ENCODE measurements at regions not wholly inside any gene's neighbourhood (a gene's known extent, or its start where the extent isn't known, plus 50 kb on each side); places are given as distances from the start of the nearest gene placed in this dataset.

DNA sequence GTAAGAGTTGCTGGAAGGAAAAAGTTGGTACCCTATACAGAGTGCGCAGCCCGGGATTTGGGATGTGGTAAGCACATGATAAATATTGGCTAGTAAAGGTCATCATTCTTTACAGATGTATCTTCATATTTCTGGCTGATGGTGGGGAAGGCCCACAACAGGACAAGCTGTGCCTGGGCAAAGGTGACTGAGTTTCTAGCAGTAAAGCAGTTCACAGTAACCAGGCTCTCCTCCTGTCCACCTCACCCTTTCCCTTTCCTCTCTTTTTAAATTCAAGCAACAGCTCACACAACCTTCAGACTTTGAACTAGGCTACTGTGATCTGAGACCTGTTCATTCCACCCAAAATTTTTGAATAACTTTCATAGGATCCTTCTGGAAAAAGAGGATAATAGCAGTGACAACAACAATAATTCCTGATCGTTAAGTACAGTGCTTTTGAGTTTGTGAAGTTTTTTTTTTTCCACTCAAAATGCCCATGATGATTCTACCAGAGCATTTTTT is 145.9 kb upstream of the TBL1XR1 start:
- Histone ChIP-seq H3F3A (ENCODE audit: insufficient read depth, low read length, poor library complexity, severe bottlenecking) (no peaks in the 10 kb centered on the region), H3K27me3 (ENCODE audit: insufficient read depth, low read depth, low read length) (no peaks in the 10 kb centered on the region), H3K9me2 (ENCODE audit: insufficient read depth, low read length) (no peaks in the 10 kb centered on the region), H3K9ac (ENCODE audit: low read length) (no peak overlapping the region), H3K27ac (ENCODE audit: low read length) (no peak overlapping the region), H3K9me3 (ENCODE audit: low read length) (no peaks in the 10 kb centered on the region), H2AFZ (ENCODE audit: low read depth, low read length) (no peak overlapping the region), H3K4me2 (ENCODE audit: low read length) (no peak overlapping the region), H3K36me3 (ENCODE audit: insufficient read depth, low read length) (no peaks in the 10 kb centered on the region), H3K4me3 (ENCODE audit: low read length) (no peak overlapping the region), H3K79me2 (replicated peaks; ENCODE audit: insufficient read depth, low read length) (no peaks in the 10 kb centered on the region), H4K20me1 (ENCODE audit: insufficient read depth) (no peaks in the 10 kb centered on the region)
- TF ChIP-seq EZH2 (IDR thresholded peaks at IDR 0.05; ENCODE audit: borderline replicate concordance, insufficient read depth, low read length, poor library complexity, severe bottlenecking) (no peak), POLR2AphosphoS5 (IDR thresholded peaks at IDR 0.05) (no peak), SMC3 (conservative IDR thresholded peaks at IDR 0.05; ENCODE audit: poor library complexity) (no peak), MXI1 (conservative IDR thresholded peaks at IDR 0.05; ENCODE audit: poor library complexity, severe bottlenecking) (no peak), TAF1 (IDR thresholded peaks at IDR 0.05; ENCODE audit: low read depth) (no peak), EP300 (conservative IDR thresholded peaks at IDR 0.05; ENCODE audit: poor library complexity, severe bottlenecking) (no peak), RAD21 (conservative IDR thresholded peaks at IDR 0.05) (no peak), CTCF (IDR thresholded peaks at IDR 0.05; ENCODE audit: poor library complexity, severe bottlenecking) (no peak)
- TF ChIP-seq, protein P1, sequence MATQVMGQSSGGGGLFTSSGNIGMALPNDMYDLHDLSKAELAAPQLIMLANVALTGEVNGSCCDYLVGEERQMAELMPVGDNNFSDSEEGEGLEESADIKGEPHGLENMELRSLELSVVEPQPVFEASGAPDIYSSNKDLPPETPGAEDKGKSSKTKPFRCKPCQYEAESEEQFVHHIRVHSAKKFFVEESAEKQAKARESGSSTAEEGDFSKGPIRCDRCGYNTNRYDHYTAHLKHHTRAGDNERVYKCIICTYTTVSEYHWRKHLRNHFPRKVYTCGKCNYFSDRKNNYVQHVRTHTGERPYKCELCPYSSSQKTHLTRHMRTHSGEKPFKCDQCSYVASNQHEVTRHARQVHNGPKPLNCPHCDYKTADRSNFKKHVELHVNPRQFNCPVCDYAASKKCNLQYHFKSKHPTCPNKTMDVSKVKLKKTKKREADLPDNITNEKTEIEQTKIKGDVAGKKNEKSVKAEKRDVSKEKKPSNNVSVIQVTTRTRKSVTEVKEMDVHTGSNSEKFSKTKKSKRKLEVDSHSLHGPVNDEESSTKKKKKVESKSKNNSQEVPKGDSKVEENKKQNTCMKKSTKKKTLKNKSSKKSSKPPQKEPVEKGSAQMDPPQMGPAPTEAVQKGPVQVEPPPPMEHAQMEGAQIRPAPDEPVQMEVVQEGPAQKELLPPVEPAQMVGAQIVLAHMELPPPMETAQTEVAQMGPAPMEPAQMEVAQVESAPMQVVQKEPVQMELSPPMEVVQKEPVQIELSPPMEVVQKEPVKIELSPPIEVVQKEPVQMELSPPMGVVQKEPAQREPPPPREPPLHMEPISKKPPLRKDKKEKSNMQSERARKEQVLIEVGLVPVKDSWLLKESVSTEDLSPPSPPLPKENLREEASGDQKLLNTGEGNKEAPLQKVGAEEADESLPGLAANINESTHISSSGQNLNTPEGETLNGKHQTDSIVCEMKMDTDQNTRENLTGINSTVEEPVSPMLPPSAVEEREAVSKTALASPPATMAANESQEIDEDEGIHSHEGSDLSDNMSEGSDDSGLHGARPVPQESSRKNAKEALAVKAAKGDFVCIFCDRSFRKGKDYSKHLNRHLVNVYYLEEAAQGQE (IDR thresholded peaks at IDR 0.05; ENCODE audit: borderline replicate concordance): no peak

GRCh38 chr3:177345049-177345972 is 148.0 kb upstream of the TBL1XR1 start:
- Histone ChIP-seq H3K9ac (ENCODE audit: low read length) (no peak overlapping the region), H3K9me2 (ENCODE audit: insufficient read depth, low read length) (no peaks in the 10 kb centered on the region)
- TF ChIP-seq MXI1 (conservative IDR thresholded peaks at IDR 0.05; ENCODE audit: poor library complexity, severe bottlenecking) (no peak), EZH2 (IDR thresholded peaks at IDR 0.05; ENCODE audit: borderline replicate concordance, insufficient read depth, low read length, poor library complexity, severe bottlenecking) (no peak), TAF1 (IDR thresholded peaks at IDR 0.05; ENCODE audit: low read depth) (no peak), POLR2AphosphoS5 (IDR thresholded peaks at IDR 0.05) (no peak), CTCF (IDR thresholded peaks at IDR 0.05; ENCODE audit: poor library complexity, severe bottlenecking) (no peak), SMC3 (conservative IDR thresholded peaks at IDR 0.05; ENCODE audit: poor library complexity) (no peak), RAD21 (conservative IDR thresholded peaks at IDR 0.05) (no peak), EP300 (conservative IDR thresholded peaks at IDR 0.05; ENCODE audit: poor library complexity, severe bottlenecking) (no peak)
- TF ChIP-seq, protein P1 (IDR thresholded peaks at IDR 0.05; ENCODE audit: borderline replicate concordance): no peak

More at GRCh38 chr3:177345049-177345972, 148.0 kb upstream of the TBL1XR1 start:
- Histone ChIP-seq H3K9me3 (ENCODE audit: low read length) (no peaks in the 10 kb centered on the region), H3K27me3 (ENCODE audit: insufficient read depth, low read depth, low read length) (no peaks in the 10 kb centered on the region), H3K27ac (ENCODE audit: low read length) (no peak overlapping the region), H3K4me2 (ENCODE audit: low read length) (no peak overlapping the region), H3K79me2 (replicated peaks; ENCODE audit: insufficient read depth, low read length) (no peaks in the 10 kb centered on the region), H4K20me1 (ENCODE audit: insufficient read depth) (no peaks in the 10 kb centered on the region), H3F3A (ENCODE audit: insufficient read depth, low read length, poor library complexity, severe bottlenecking) (no peaks in the 10 kb centered on the region), H3K4me3 (ENCODE audit: low read length) (no peak overlapping the region), H3K36me3 (ENCODE audit: insufficient read depth, low read length) (no peaks in the 10 kb centered on the region), H2AFZ (ENCODE audit: low read depth, low read length) (no peak overlapping the region)

All from neural cell (in vitro differentiated cells).